Muscle of arm (tissue), 1 donor: ENCODE measurements at regions not wholly inside any gene's neighbourhood (a gene's known extent, or its start where the extent isn't known, plus 50 kb on each side); places are given as distances from the start of the nearest gene placed in this dataset.

Experiments
- DNase-seq: peaks from one replicate; pipeline ENCODE4 v3.0.0-alpha.2; 2013

GRCh38 chrX:69083801-69084200 is 81.5 kb downstream of the PJA1 start:
- no peak for DNase-seq

- no peak for DNase-seq
Observed at GRCh38 chrX:69083361-69083760, 81.9 kb downstream of the PJA1 start.

- DNase-seq = no peak
Observed at GRCh38 chrX:69082753-69083150, 82.5 kb downstream of the PJA1 start.

- no peak for DNase-seq
Observed at GRCh38 chrX:69082055-69082752, 83.0 kb downstream of the PJA1 start.

GRCh38 chrX:69080855-69081465 is 84.3 kb downstream of the PJA1 start:
- no peak for DNase-seq

- DNase-seq = no peak
Observed at GRCh38 chrX:69079268-69079667, 86.0 kb downstream of the PJA1 start.

- DNase-seq = no peak
Observed at GRCh38 chrX:69077895-69078455, 87.3 kb downstream of the PJA1 start.

GRCh38 chrX:69076088-69076487 is 89.2 kb downstream of the PJA1 start:
- no peak for DNase-seq

GRCh38 chrX:69074726-69075125 is 90.5 kb downstream of the PJA1 start:
- no peak for DNase-seq

- no peak for DNase-seq
Observed at GRCh38 chrX:69073721-69074120, 91.5 kb downstream of the PJA1 start.

GRCh38 chrX:69073241-69073640 is 92.0 kb downstream of the PJA1 start:
- DNase-seq = no peak

- DNase-seq = no peak
Observed at GRCh38 chrX:69072486-69073006, 92.7 kb downstream of the PJA1 start.

GRCh38 chrX:69070949-69071650 is 94.2 kb downstream of the PJA1 start:
- peak; percentile 38 for DNase-seq

- DNase-seq = no peak
Observed at GRCh38 chrX:69069876-69070275, 95.4 kb downstream of the PJA1 start.

GRCh38 chrX:69069086-69069445 is 96.2 kb downstream of the PJA1 start:
- no peak for DNase-seq

GRCh38 chrX:69068301-69069085 is 96.8 kb downstream of the PJA1 start:
- DNase-seq = no peak

- DNase-seq = no peak
Observed at GRCh38 chrX:69067841-69068240, 97.4 kb downstream of the PJA1 start.

GRCh38 chrX:69066966-69067525 is 98.2 kb downstream of the PJA1 start:
- DNase-seq = no peak

- no peak for DNase-seq
Observed at GRCh38 chrX:69066021-69066757, 99.1 kb downstream of the PJA1 start.

- no peak for DNase-seq
Observed at GRCh38 chrX:69065451-69065850, 99.8 kb downstream of the PJA1 start.

GRCh38 chrX:69063486-69063885 is 101.8 kb downstream of the PJA1 start:
- DNase-seq = no peak
